Stomach (tissue), 4 donors: ENCODE measurements at regions not wholly inside any gene's neighbourhood (a gene's known extent, or its start where the extent isn't known, plus 50 kb on each side); places are given as distances from the start of the nearest gene placed in this dataset.

Experiments
- CTCF ChIP-seq, 7 experiments: fragments of 450-650 bp in 4 of 7; fragments of 200-600 bp in 3 of 7; sonication (generic) in 3 of 7; IDR thresholded peaks; one replicate each; pipeline ENCODE4 v1.5.1; 2016 to 2019; ENCODE audit warnings: antibody characterized with exemption in 7 of 7, control low read depth in 2 of 7, mild to moderate bottlenecking in 1 of 7
- EP300 ChIP-seq: sonication (generic); formaldehyde crosslinking; IDR thresholded peaks from one replicate; pipeline ENCODE4 v1.6.1; 2017; ENCODE audit warnings: antibody characterized with exemption
- POLR2A ChIP-seq, 4 donors: fragments of 450-650 bp; IDR thresholded peaks; one replicate each; pipeline ENCODE4 v1.6.1; 2016; ENCODE audit warnings: antibody characterized with exemption in 4 of 4, control low read depth in 2 of 4, mild to moderate bottlenecking in 1 of 4, moderate library complexity in 1 of 4
- POLR2AphosphoS5 ChIP-seq, 3 donors: sonication (generic); formaldehyde crosslinking; IDR thresholded peaks; one replicate each; pipeline ENCODE4 v1.6.1; 2016; ENCODE audit warnings: antibody characterized with exemption in 3 of 3

GRCh38 chr18:46373131-46373530 lies 268.9 kb downstream of the HAUS1 start:
- TF ChIP-seq POLR2AphosphoS5 (IDR thresholded peaks at IDR 0.05): no peak
- TF ChIP-seq CTCF (IDR thresholded peaks at IDR 0.05): no peak
- no peak for TF ChIP-seq EP300
- TF ChIP-seq POLR2A (IDR thresholded peaks at IDR 0.05): no peak
